Type B pancreatic cell (in vitro differentiated cells): ENCODE measurements at regions not wholly inside any gene's neighbourhood (a gene's known extent, or its start where the extent isn't known, plus 50 kb on each side); places are given as distances from the start of the nearest gene placed in this dataset.
"Not testable (repeated sequence)": the region's sequence is repeated elsewhere in the genome, so short reads cannot be mapped to it uniquely, and the experiment has no call there.

Experiments used
- DNase-seq: peaks from one replicate; pipeline ENCODE4 v3.0.0; 2021; ENCODE audit warnings: mixed read lengths; ENCODE audit not compliant: unreplicated experiment; ENCODE audit errors: extremely low spot score
- H3K27ac Mint-ChIP-seq: 2 replicates; pipeline ENCODE4 v1.8.0; 2021; ENCODE audit warnings: mild to moderate bottlenecking, mixed read lengths
- H3K27me3 Mint-ChIP-seq: 2 replicates; pipeline ENCODE4 v1.8.0; 2021; ENCODE audit warnings: mixed read lengths
- H3K36me3 Mint-ChIP-seq: 2 replicates; pipeline ENCODE4 v1.8.0; 2021; ENCODE audit warnings: mixed read lengths
- H3K4me1 Mint-ChIP-seq: one replicate; pipeline ENCODE4 v1.8.0; 2021; ENCODE audit warnings: mixed read lengths; ENCODE audit not compliant: unreplicated experiment
- H3K4me3 Mint-ChIP-seq: 2 replicates; pipeline ENCODE4 v1.8.0; 2021; ENCODE audit warnings: mild to moderate bottlenecking, mixed read lengths
- H3K9me3 Mint-ChIP-seq: 2 replicates; pipeline ENCODE4 v1.8.0; 2021; ENCODE audit warnings: mixed read lengths
- TF ChIP-seq, protein P1 (sequence below): fragments of 200-600 bp; sonication (generic); conservative IDR thresholded peaks from 2 replicates; pipeline ENCODE4 v1.5.0; 2021; ENCODE audit warnings: antibody characterized with exemption, mild to moderate bottlenecking

- Mint-ChIP-seq H3K4me3 (no peak overlapping the region), H3K9me3 (no peaks in the 10 kb centered on the region), H3K27me3 (no peaks in the 10 kb centered on the region), H3K36me3 (no peaks in the 10 kb centered on the region), H3K27ac (no peak overlapping the region), H3K4me1 (no peaks in the 10 kb centered on the region)
- TF ChIP-seq, protein P1, sequence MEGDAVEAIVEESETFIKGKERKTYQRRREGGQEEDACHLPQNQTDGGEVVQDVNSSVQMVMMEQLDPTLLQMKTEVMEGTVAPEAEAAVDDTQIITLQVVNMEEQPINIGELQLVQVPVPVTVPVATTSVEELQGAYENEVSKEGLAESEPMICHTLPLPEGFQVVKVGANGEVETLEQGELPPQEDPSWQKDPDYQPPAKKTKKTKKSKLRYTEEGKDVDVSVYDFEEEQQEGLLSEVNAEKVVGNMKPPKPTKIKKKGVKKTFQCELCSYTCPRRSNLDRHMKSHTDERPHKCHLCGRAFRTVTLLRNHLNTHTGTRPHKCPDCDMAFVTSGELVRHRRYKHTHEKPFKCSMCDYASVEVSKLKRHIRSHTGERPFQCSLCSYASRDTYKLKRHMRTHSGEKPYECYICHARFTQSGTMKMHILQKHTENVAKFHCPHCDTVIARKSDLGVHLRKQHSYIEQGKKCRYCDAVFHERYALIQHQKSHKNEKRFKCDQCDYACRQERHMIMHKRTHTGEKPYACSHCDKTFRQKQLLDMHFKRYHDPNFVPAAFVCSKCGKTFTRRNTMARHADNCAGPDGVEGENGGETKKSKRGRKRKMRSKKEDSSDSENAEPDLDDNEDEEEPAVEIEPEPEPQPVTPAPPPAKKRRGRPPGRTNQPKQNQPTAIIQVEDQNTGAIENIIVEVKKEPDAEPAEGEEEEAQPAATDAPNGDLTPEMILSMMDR: no peak
- DNase-seq: no peak
Observed at GRCh38 chr7:10773430-10773829, 200.2 kb upstream of the PHF14 start.

GRCh38 chr7:10779465-10780399 is 193.9 kb upstream of the PHF14 start:
- no peak overlapping the region for H3K4me3 Mint-ChIP-seq
- DNase-seq: no peak
- H3K27me3 Mint-ChIP-seq: no peaks in the 10 kb centered on the region
- H3K27ac Mint-ChIP-seq: no peak overlapping the region
- TF ChIP-seq, protein P1: no peak
- no peaks in the 10 kb centered on the region for H3K36me3 Mint-ChIP-seq
- no peaks in the 10 kb centered on the region for H3K4me1 Mint-ChIP-seq
- H3K9me3 Mint-ChIP-seq: no peaks in the 10 kb centered on the region

- no peaks in the 10 kb centered on the region for H3K4me1 Mint-ChIP-seq
- TF ChIP-seq, protein P1: no peak
- no peak overlapping the region for H3K27ac Mint-ChIP-seq
- no peaks in the 10 kb centered on the region for H3K36me3 Mint-ChIP-seq
- no peaks in the 10 kb centered on the region for H3K27me3 Mint-ChIP-seq
- no peak for DNase-seq
- no peaks in the 10 kb centered on the region for H3K9me3 Mint-ChIP-seq
- H3K4me3 Mint-ChIP-seq: no peak overlapping the region
Observed at GRCh38 chr7:10780400-10780747, 193.3 kb upstream of the PHF14 start.

DNA sequence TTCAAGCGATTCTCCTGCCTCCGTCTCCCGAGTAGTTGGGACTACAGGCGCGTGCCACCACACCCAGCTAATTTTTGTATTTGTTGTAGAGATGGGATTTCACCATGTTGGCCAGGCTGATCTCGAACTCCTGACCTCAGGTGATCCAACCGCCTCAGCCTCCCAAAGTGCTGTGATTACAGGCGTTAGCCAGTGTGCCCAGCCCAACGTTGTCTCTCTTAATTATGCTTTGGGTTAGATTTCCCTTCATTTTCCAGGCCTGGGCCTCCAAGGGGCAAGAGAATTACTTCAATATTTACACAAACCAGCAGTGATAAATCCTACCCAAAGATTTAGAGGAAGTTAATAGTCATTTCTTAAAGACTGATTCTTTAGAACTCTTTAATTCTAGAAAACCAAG is 186.7 kb upstream of the PHF14 start:
- H3K27me3 Mint-ChIP-seq, H3K4me3 Mint-ChIP-seq, DNase-seq, H3K36me3 Mint-ChIP-seq, H3K27ac Mint-ChIP-seq, H3K4me1 Mint-ChIP-seq, H3K9me3 Mint-ChIP-seq: not testable (repeated sequence)

GRCh38 chr7:10789170-10789569 is 184.5 kb upstream of the PHF14 start:
- H3K4me1 Mint-ChIP-seq: no peaks in the 10 kb centered on the region

GRCh38 chr7:10790910-10791309 is 182.8 kb upstream of the PHF14 start:
- Mint-ChIP-seq H3K27me3 (no peaks in the 10 kb centered on the region), H3K27ac (no peak overlapping the region), H3K4me1 (no peaks in the 10 kb centered on the region), H3K9me3 (no peaks in the 10 kb centered on the region), H3K4me3 (no peak overlapping the region), H3K36me3 (no peaks in the 10 kb centered on the region)
- TF ChIP-seq, protein P1: no peak
- DNase-seq: no peak

More at GRCh38 chr7:10789170-10789569, 184.5 kb upstream of the PHF14 start:
- no peak overlapping the region for H3K27ac Mint-ChIP-seq
- H3K4me3 Mint-ChIP-seq: no peak overlapping the region
- TF ChIP-seq, protein P1: no peak
- no peak for DNase-seq
- H3K36me3 Mint-ChIP-seq: no peaks in the 10 kb centered on the region
- no peaks in the 10 kb centered on the region for H3K9me3 Mint-ChIP-seq
- H3K27me3 Mint-ChIP-seq: no peaks in the 10 kb centered on the region
